Ascending aorta (tissue), 2 donors: ENCODE measurements at regions not wholly inside any gene's neighbourhood (a gene's known extent, or its start where the extent isn't known, plus 50 kb on each side); places are given as distances from the start of the nearest gene placed in this dataset.
"Not testable (repeated sequence)": the region's sequence is repeated elsewhere in the genome, so short reads cannot be mapped to it uniquely, and the experiment has no call there.

Experiments
- DNase-seq, 2 donors: peaks; one replicate each; pipeline ENCODE4 v3.0.0-alpha.2; 2019; ENCODE audit warnings: low spot score in 2 of 2
- H3K27ac ChIP-seq, 2 donors: fragments of 200-600 bp; sonication (generic); one replicate each; pipeline ENCODE4 v1.5.1; 2016 to 2017; ENCODE audit warnings: mild to moderate bottlenecking in 1 of 2
- H3K27me3 ChIP-seq: fragments of 200-600 bp; sonication (generic); one replicate; pipeline ENCODE4 v1.5.1; 2017
- H3K36me3 ChIP-seq, 2 donors: fragments of 200-600 bp; sonication (generic); one replicate each; pipeline ENCODE4 v1.5.1; 2016
- H3K4me1 ChIP-seq, 2 donors: fragments of 200-600 bp; sonication (generic); one replicate each; pipeline ENCODE4 v1.5.1; 2016 to 2017; ENCODE audit warnings: mild to moderate bottlenecking in 1 of 2
- H3K4me3 ChIP-seq, 2 donors: fragments of 200-600 bp; sonication (generic); one replicate each; pipeline ENCODE4 v1.5.1; 2016 to 2017; ENCODE audit warnings: mild to moderate bottlenecking in 1 of 2
- H3K9me3 ChIP-seq, 2 donors: fragments of 200-600 bp; sonication (generic); one replicate each; pipeline ENCODE4 v1.5.1; 2016
- intact Hi-C: fragments of 100-400 bp; cut with DNase I; formaldehyde crosslinking; loops from one replicate; pipeline ENCODE4 v1.15.1; 2023
- TF ChIP-seq, protein P1 (sequence below), 3 experiments: fragments of 200-600 bp in 2 of 3; fragments of 450-650 bp in 1 of 3; sonication (generic) in 2 of 3; IDR thresholded peaks; one replicate each; pipeline ENCODE4 v1.5.1; 2016 to 2019; ENCODE audit warnings: antibody characterized with exemption in 3 of 3, mild to moderate bottlenecking in 1 of 3, moderate library complexity in 1 of 3

GRCh38 chr3:106317141-106318055 lies 448.6 kb upstream of the CBLB start:
- intact Hi-C loops: no loop called here
- no peak overlapping the region for H3K4me3 ChIP-seq
- no peaks in the 10 kb centered on the region for H3K4me1 ChIP-seq
- H3K9me3 ChIP-seq: no peaks in the 10 kb centered on the region
- TF ChIP-seq, protein P1, sequence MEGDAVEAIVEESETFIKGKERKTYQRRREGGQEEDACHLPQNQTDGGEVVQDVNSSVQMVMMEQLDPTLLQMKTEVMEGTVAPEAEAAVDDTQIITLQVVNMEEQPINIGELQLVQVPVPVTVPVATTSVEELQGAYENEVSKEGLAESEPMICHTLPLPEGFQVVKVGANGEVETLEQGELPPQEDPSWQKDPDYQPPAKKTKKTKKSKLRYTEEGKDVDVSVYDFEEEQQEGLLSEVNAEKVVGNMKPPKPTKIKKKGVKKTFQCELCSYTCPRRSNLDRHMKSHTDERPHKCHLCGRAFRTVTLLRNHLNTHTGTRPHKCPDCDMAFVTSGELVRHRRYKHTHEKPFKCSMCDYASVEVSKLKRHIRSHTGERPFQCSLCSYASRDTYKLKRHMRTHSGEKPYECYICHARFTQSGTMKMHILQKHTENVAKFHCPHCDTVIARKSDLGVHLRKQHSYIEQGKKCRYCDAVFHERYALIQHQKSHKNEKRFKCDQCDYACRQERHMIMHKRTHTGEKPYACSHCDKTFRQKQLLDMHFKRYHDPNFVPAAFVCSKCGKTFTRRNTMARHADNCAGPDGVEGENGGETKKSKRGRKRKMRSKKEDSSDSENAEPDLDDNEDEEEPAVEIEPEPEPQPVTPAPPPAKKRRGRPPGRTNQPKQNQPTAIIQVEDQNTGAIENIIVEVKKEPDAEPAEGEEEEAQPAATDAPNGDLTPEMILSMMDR (IDR thresholded peaks at IDR 0.05): no peak
- no peak for DNase-seq
- H3K36me3 ChIP-seq: no peaks in the 10 kb centered on the region
- no peak overlapping the region for H3K27ac ChIP-seq
- H3K27me3 ChIP-seq: no peaks in the 10 kb centered on the region

DNA sequence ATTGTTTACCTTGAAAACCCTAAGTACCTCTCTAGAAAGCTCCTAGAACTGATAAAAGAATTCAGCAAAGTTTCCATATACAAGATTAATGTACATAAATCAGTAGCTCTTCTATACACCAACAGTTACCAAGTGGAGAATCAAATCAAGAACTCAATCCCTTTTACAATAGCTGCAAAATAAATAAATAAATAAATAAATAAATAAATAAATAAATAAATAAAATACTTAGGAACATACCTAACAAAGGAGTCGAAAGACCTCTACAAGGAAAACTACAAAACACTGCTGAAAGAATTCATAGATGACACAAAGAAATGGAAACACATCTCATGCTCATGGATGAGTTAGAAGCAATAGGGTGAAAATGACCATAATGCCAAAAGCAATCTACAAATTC lies 452.6 kb upstream of the CBLB start:
- H3K4me1 ChIP-seq, intact Hi-C loops, H3K27me3 ChIP-seq: not testable (repeated sequence)

GRCh38 chr3:106323586-106323985 lies 454.8 kb upstream of the CBLB start:
- Histone ChIP-seq H3K4me3 (no peak overlapping the region), H3K27me3 (no peaks in the 10 kb centered on the region), H3K36me3 (no peaks in the 10 kb centered on the region), H3K4me1 (no peaks in the 10 kb centered on the region), H3K9me3 (peaks cover 0 to 12% of the 10 kb centered on the region in 2 donors), H3K27ac (no peak overlapping the region)
- DNase-seq: no peak
- TF ChIP-seq, protein P1 (IDR thresholded peaks at IDR 0.05): no peak
- intact Hi-C loops: no loop called here

More for the DNA sequence above, 452.6 kb upstream of the CBLB start:
- peaks cover 0 to 12% of the 10 kb centered on the region in 2 donors for H3K9me3 ChIP-seq
- H3K36me3 ChIP-seq, DNase-seq, H3K27ac ChIP-seq, H3K4me3 ChIP-seq: not testable (repeated sequence)

DNA sequence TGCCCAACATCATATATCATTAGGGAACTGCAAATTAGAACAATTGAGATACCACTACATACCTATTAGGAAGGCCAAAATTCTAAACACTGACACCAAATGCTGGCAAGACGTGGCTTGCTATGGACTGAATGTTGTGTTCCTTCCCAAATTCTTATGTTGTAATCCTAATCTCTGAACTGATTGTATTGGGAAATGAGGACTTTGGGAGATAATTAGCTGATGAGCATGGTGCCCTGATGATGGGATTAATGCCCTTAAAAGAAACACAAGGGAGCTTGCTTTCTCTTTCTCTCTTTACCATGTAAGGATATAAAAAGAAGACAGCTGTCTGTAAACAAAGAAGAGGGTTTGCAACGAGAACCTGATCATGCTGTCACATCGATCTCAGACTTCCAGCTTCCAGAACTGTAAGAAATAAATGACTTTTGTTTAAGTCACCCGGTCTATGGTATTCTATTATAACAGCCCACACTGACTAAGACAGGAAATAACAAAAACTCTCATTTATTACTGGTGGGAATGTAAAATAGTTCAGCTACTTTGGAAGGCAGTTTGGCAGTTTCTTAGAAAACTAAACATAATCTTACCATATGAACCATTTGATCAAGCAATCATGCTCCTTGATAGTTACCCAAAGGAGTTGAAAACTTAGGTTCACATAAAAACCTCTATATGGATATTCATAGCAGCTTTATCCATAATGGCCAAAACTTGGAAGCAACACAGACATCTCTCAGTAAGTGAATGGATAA lies 458.3 kb upstream of the CBLB start:
- Histone ChIP-seq H3K4me1 (no peaks in the 10 kb centered on the region), H3K9me3 (peaks cover 0 to 12% of the 10 kb centered on the region in 2 donors), H3K4me3 (no peak overlapping the region), H3K27me3 (no peaks in the 10 kb centered on the region), H3K27ac (no peak overlapping the region), H3K36me3 (no peaks in the 10 kb centered on the region)
- TF ChIP-seq, protein P1 (IDR thresholded peaks at IDR 0.05): no peak
- intact Hi-C loops: no loop called here
- DNase-seq: no peak

- Histone ChIP-seq H3K27me3 (no peaks in the 10 kb centered on the region), H3K27ac (no peak overlapping the region), H3K4me3 (no peak overlapping the region), H3K9me3 (peaks cover 0 to 12% of the 10 kb centered on the region in 2 donors), H3K36me3 (no peaks in the 10 kb centered on the region), H3K4me1 (no peaks in the 10 kb centered on the region)
- DNase-seq: no peak
- intact Hi-C loops: no loop called here
- TF ChIP-seq, protein P1 (IDR thresholded peaks at IDR 0.05): no peak
These were observed 458.8 kb upstream of the CBLB start for GRCh38 chr3:106327696-106328025.

- intact Hi-C loops: no loop called here
- no peaks in the 10 kb centered on the region for H3K36me3 ChIP-seq
- H3K9me3 ChIP-seq: peaks cover 0 to 12% of the 10 kb centered on the region in 2 donors
- H3K27me3 ChIP-seq: no peaks in the 10 kb centered on the region
- no peaks in the 10 kb centered on the region for H3K4me1 ChIP-seq
- TF ChIP-seq, protein P1 (IDR thresholded peaks at IDR 0.05): no peak
- no peak for DNase-seq
- H3K4me3 ChIP-seq: no peak overlapping the region
- no peak overlapping the region for H3K27ac ChIP-seq
These were observed 459.4 kb upstream of the CBLB start for GRCh38 chr3:106328224-106328623.
